Astrocyte (in vitro differentiated cells and primary cell): ENCODE measurements at regions not wholly inside any gene's neighbourhood (a gene's known extent, or its start where the extent isn't known, plus 50 kb on each side); places are given as distances from the start of the nearest gene placed in this dataset.
A peak's percentile ranks its signal among the peaks of the same experiment; 100 is the strongest.

Experiments
- DNase-seq: peaks from one replicate; pipeline ENCODE4 v3.0.0-alpha.2; 2010; ENCODE audit warnings: low read depth
- FAIRE-seq: peaks from 2 replicates; lab custom pipeline; 2011; peaks lifted over from hg19 to GRCh38; lab: Jason Lieb, UNC
- H2AFZ ChIP-seq: 2 replicates; pipeline ENCODE4 v1.6.0; 2012; ENCODE audit warnings: low read depth, low read length, inconsistent platforms
- H3K27ac ChIP-seq: 2 replicates; pipeline ENCODE4 v1.5.1; 2011; ENCODE audit warnings: low read depth, low read length, inconsistent platforms
- H3K27me3 ChIP-seq: 2 replicates; pipeline ENCODE4 v1.6.0; 2011; ENCODE audit warnings: low read length, inconsistent platforms; ENCODE audit not compliant: insufficient read depth
- H3K36me3 ChIP-seq: 2 replicates; pipeline ENCODE4 v1.5.1; 2011; ENCODE audit warnings: low read length, inconsistent platforms; ENCODE audit not compliant: insufficient read depth
- H3K4me1 ChIP-seq: 2 replicates; pipeline ENCODE4 v1.5.1; 2011; ENCODE audit warnings: low read length, inconsistent platforms; ENCODE audit not compliant: insufficient read depth
- H3K4me2 ChIP-seq: 2 replicates; pipeline ENCODE4 v1.6.0; 2012; ENCODE audit warnings: low read length, inconsistent platforms
- H3K4me3 ChIP-seq: 2 replicates; pipeline ENCODE4 v1.5.1; 2011; ENCODE audit warnings: low read depth, mild to moderate bottlenecking, low read length, inconsistent platforms; ENCODE audit not compliant: insufficient read depth
- H3K79me2 ChIP-seq: 2 replicates; pipeline ENCODE4 v1.6.0; 2012; ENCODE audit warnings: mild to moderate bottlenecking, low read length, inconsistent platforms; ENCODE audit not compliant: insufficient read depth
- H3K9ac ChIP-seq: 2 replicates; pipeline ENCODE4 v1.6.0; 2012; ENCODE audit warnings: mild to moderate bottlenecking, low read length, inconsistent platforms
- H3K9me3 ChIP-seq: 2 replicates; pipeline ENCODE4 v1.5.1; 2012; ENCODE audit warnings: low read depth, mild to moderate bottlenecking, low read length, inconsistent platforms; ENCODE audit not compliant: insufficient read depth
- H4K20me1 ChIP-seq: 2 replicates; pipeline ENCODE4 v1.6.0; 2012; ENCODE audit warnings: low read length, inconsistent platforms; ENCODE audit not compliant: insufficient read depth
- H3K27ac Mint-ChIP-seq: one replicate; pipeline ENCODE4 v1.8.0; 2021; ENCODE audit warnings: mild to moderate bottlenecking, mixed read lengths; ENCODE audit not compliant: unreplicated experiment
- H3K27me3 Mint-ChIP-seq: one replicate; pipeline ENCODE4 v1.8.0; 2021; ENCODE audit warnings: low read depth, mixed read lengths; ENCODE audit not compliant: unreplicated experiment
- H3K36me3 Mint-ChIP-seq: one replicate; pipeline ENCODE4 v1.8.0; 2021; ENCODE audit warnings: low read depth, mixed read lengths; ENCODE audit not compliant: unreplicated experiment
- H3K4me1 Mint-ChIP-seq: one replicate; pipeline ENCODE4 v1.8.0; 2021; ENCODE audit warnings: low read depth, mixed read lengths; ENCODE audit not compliant: unreplicated experiment
- H3K4me3 Mint-ChIP-seq: one replicate; pipeline ENCODE4 v1.8.0; 2021; ENCODE audit warnings: mild to moderate bottlenecking, moderate library complexity, mixed read lengths; ENCODE audit not compliant: unreplicated experiment
- H3K9me3 Mint-ChIP-seq: one replicate; pipeline ENCODE4 v1.8.0; 2021; ENCODE audit warnings: mild to moderate bottlenecking, mixed read lengths; ENCODE audit not compliant: unreplicated experiment
- CTCF ChIP-seq: IDR thresholded peaks from 2 replicates; pipeline ENCODE4 v1.5.1; 2011; ENCODE audit warnings: low read depth, mild to moderate bottlenecking, inconsistent platforms, low read length, moderate library complexity; ENCODE audit not compliant: insufficient read depth
- EZH2 ChIP-seq: IDR thresholded peaks from 2 replicates; pipeline ENCODE4 v1.6.1; 2012; ENCODE audit warnings: mild to moderate bottlenecking, low read length, inconsistent platforms; ENCODE audit not compliant: insufficient read depth

GRCh38 chr5:167814040-167814439, 477.4 kb upstream of the WWC1 start:
- Histone ChIP-seq H3K9ac (no peak overlapping the region), H3K27ac (peak overlapping the region; percentile 42), H3K27me3 (no peaks in the 10 kb centered on the region), H4K20me1 (no peaks in the 10 kb centered on the region), H3K4me1 (peaks cover 27% of the 10 kb centered on the region), H2AFZ (no peak overlapping the region), H3K4me2 (no peak overlapping the region), H3K9me3 (no peaks in the 10 kb centered on the region), H3K79me2 (no peaks in the 10 kb centered on the region), H3K4me3 (no peak overlapping the region), H3K36me3 (no peaks in the 10 kb centered on the region)
- H3K27me3 Mint-ChIP-seq: no peaks in the 10 kb centered on the region
- H3K9me3 Mint-ChIP-seq: no peaks in the 10 kb centered on the region
- H3K4me3 Mint-ChIP-seq: no peak overlapping the region
- H3K27ac Mint-ChIP-seq: peak overlapping the region; percentile 96
- H3K4me1 Mint-ChIP-seq: peaks cover 60% of the 10 kb centered on the region
- TF ChIP-seq CTCF (no peak), EZH2 (no peak)
- H3K36me3 Mint-ChIP-seq: peaks cover 1% of the 10 kb centered on the region
- DNase-seq (no peak), FAIRE-seq (no peak)

GRCh38 chr5:167814828-167815227, 476.6 kb upstream of the WWC1 start:
- no peaks in the 10 kb centered on the region for H3K79me2 ChIP-seq
- H3K4me1 ChIP-seq: peaks cover 27% of the 10 kb centered on the region
- peak overlapping the region; percentile 40 for H3K9ac ChIP-seq
- H4K20me1 ChIP-seq: no peaks in the 10 kb centered on the region
- Mint-ChIP-seq H3K27ac (peak overlapping the region; percentile 94), H3K4me1 (peaks cover 60% of the 10 kb centered on the region), H3K9me3 (no peaks in the 10 kb centered on the region), H3K36me3 (peaks cover 3% of the 10 kb centered on the region), H3K4me3 (no peak overlapping the region), H3K27me3 (no peaks in the 10 kb centered on the region)
- FAIRE-seq (peak; percentile 100), DNase-seq (peak; percentile 100)
- no peaks in the 10 kb centered on the region for H3K36me3 ChIP-seq
- no peaks in the 10 kb centered on the region for H3K9me3 ChIP-seq
- H2AFZ ChIP-seq: no peak overlapping the region
- H3K27me3 ChIP-seq: peaks cover 7% of the 10 kb centered on the region
- peak overlapping the region; percentile 12 for H3K4me2 ChIP-seq
- TF ChIP-seq CTCF: no peak
- no peak for TF ChIP-seq EZH2
- H3K4me3 ChIP-seq: no peak overlapping the region
- peak overlapping the region; percentile 73 for H3K27ac ChIP-seq

GRCh38 chr5:167816354-167816753, 475.1 kb upstream of the WWC1 start:
- H3K4me3 ChIP-seq: no peak overlapping the region
- H3K79me2 ChIP-seq: no peaks in the 10 kb centered on the region
- no peak overlapping the region for H2AFZ ChIP-seq
- H3K27ac Mint-ChIP-seq: peak overlapping the region; percentile 94
- no peaks in the 10 kb centered on the region for H3K9me3 Mint-ChIP-seq
- no peak overlapping the region for H3K4me3 Mint-ChIP-seq
- no peaks in the 10 kb centered on the region for H4K20me1 ChIP-seq
- H3K9ac ChIP-seq: no peak overlapping the region
- H3K4me1 ChIP-seq: peaks cover 36% of the 10 kb centered on the region
- no peaks in the 10 kb centered on the region for H3K36me3 ChIP-seq
- FAIRE-seq (no peak), DNase-seq (no peak)
- H3K4me1 Mint-ChIP-seq: peaks cover 71% of the 10 kb centered on the region
- peaks cover 5% of the 10 kb centered on the region for H3K36me3 Mint-ChIP-seq
- peaks cover 8% of the 10 kb centered on the region for H3K27me3 ChIP-seq
- H3K27me3 Mint-ChIP-seq: no peaks in the 10 kb centered on the region
- H3K4me2 ChIP-seq: no peak overlapping the region
- no peaks in the 10 kb centered on the region for H3K9me3 ChIP-seq
- peak overlapping the region; percentile 73 for H3K27ac ChIP-seq
- no peak for TF ChIP-seq EZH2
- TF ChIP-seq CTCF: no peak
